ENCODE measurements at regions not wholly inside any gene's neighbourhood (a gene's known extent, or its start where the extent isn't known, plus 50 kb on each side); places are given as distances from the start of the nearest gene placed in this dataset.

GRCh38 chr1:39134768-39135333, 69.6 kb upstream of the MACF1 start:
- no peak for DNase-seq (ENCODE audit: low read depth in 4 of 4, low spot score in 3 of 4)

GRCh38 chr1:39136638-39137037, 67.9 kb upstream of the MACF1 start:
- no peak for DNase-seq (ENCODE audit: low read depth in 4 of 4, low spot score in 3 of 4)

GRCh38 chr1:39139723-39140360, 64.7 kb upstream of the MACF1 start:
- no peak for DNase-seq (ENCODE audit: low read depth in 4 of 4, low spot score in 3 of 4)

GRCh38 chr1:39141925-39142324, 62.6 kb upstream of the MACF1 start:
- DNase-seq (ENCODE audit: low read depth in 4 of 4, low spot score in 3 of 4) = no peak

- DNase-seq (ENCODE audit: low read depth in 4 of 4, low spot score in 3 of 4) = no peak
Observed at GRCh38 chr1:39142401-39143060, 62.0 kb upstream of the MACF1 start.

- DNase-seq (ENCODE audit: low read depth in 4 of 4, low spot score in 3 of 4) = no peak
Observed at GRCh38 chr1:39144924-39145323, 59.6 kb upstream of the MACF1 start.

GRCh38 chr1:39145331-39145965, 59.0 kb upstream of the MACF1 start:
- DNase-seq (ENCODE audit: low read depth in 4 of 4, low spot score in 3 of 4) = no peak

- no peak for DNase-seq (ENCODE audit: low read depth in 4 of 4, low spot score in 3 of 4)
Observed at GRCh38 chr1:39146681-39147080, 57.8 kb upstream of the MACF1 start.

GRCh38 chr1:39147099-39148025, 57.1 kb upstream of the MACF1 start:
- no peak for DNase-seq (ENCODE audit: low read depth in 4 of 4, low spot score in 3 of 4)

- DNase-seq (ENCODE audit: low read depth in 4 of 4, low spot score in 3 of 4) = no peak
Observed at GRCh38 chr1:39148942-39149341, 55.6 kb upstream of the MACF1 start.

GRCh38 chr1:39149509-39149908, 55.0 kb upstream of the MACF1 start:
- DNase-seq (ENCODE audit: low read depth in 4 of 4, low spot score in 3 of 4) = no peak

- DNase-seq (ENCODE audit: low read depth in 4 of 4, low spot score in 3 of 4) = no peak
Observed at GRCh38 chr1:39150779-39151178, 53.7 kb upstream of the MACF1 start.

- DNase-seq (ENCODE audit: low read depth in 4 of 4, low spot score in 3 of 4) = no peak
Observed at GRCh38 chr1:39151267-39151666, 53.2 kb upstream of the MACF1 start.

GRCh38 chr1:39152923-39153322, 51.6 kb upstream of the MACF1 start:
- no peak for DNase-seq (ENCODE audit: low read depth in 4 of 4, low spot score in 3 of 4)

- DNase-seq (ENCODE audit: low read depth in 4 of 4, low spot score in 3 of 4) = no peak
Observed at GRCh38 chr1:39153684-39154083, 50.8 kb upstream of the MACF1 start.

- no peak for DNase-seq (ENCODE audit: low read depth in 4 of 4, low spot score in 3 of 4)
Observed at GRCh38 chr1:39154553-39155421, 49.7 kb upstream of the MACF1 start.

Measured in left renal pelvis (tissue), 4 donors.